GM19351 (cell line): ENCODE measurements at regions not wholly inside any gene's neighbourhood (a gene's known extent, or its start where the extent isn't known, plus 50 kb on each side); places are given as distances from the start of the nearest gene placed in this dataset.

ENCODE experiments used
- ATAC-seq: cut with Tn5 transposase; IDR thresholded peaks from one replicate; pipeline ENCODE4 v1.9.1; 2021; ENCODE audit warnings: mild to moderate bottlenecking, moderate library complexity; ENCODE audit not compliant: unreplicated experiment

DNA sequence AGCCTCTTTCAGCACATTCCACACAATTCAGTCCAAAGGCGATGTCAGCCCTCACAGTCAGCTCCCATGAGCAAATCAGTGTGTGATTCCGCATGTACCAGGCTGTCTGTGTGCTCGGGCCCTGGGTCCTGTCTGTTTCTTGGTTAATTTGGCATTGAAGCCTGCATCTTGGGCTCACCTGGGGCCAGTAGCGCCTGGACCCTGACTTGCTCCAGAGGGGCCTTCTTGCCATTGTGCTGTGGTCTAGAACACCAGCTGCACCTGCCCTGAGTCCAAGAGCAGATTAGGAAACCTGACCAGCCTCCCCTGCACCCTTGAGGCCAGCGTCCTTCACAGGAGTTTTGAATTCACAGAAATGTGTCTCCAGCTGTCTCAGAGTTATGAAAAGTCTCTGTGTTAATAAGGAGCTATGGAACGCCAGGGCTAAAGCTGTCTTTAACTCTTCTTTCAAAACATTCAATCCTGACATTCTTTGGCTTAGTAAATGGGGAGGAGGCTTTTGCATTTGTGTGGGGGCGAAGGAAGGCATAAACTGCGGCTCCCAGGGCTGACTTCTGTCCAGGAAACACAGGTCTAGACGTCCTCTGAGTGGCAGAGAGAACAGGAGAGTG, 102.2 kb downstream of the ARF6 start:
- no peak for ATAC-seq

DNA sequence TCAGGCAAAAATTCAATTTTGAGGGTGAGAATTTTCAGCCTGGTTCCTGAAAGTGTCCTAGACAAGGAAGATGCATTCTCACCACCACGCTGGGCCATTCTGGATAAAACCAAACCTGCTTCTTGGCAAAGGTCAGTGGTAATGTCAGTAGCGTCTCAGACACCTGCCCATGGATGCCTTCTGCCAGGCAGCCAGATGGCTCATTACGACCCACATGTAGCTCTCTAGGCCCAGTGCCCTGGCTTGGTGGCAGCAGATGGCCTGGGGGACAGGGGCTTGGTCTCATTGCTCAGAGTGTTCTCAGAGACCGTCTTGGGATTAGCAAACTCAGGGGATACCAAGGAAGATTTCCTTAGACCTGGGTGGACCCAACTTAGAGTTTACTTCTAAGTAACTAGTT, 105.1 kb downstream of the ARF6 start:
- ATAC-seq, result no peak

DNA sequence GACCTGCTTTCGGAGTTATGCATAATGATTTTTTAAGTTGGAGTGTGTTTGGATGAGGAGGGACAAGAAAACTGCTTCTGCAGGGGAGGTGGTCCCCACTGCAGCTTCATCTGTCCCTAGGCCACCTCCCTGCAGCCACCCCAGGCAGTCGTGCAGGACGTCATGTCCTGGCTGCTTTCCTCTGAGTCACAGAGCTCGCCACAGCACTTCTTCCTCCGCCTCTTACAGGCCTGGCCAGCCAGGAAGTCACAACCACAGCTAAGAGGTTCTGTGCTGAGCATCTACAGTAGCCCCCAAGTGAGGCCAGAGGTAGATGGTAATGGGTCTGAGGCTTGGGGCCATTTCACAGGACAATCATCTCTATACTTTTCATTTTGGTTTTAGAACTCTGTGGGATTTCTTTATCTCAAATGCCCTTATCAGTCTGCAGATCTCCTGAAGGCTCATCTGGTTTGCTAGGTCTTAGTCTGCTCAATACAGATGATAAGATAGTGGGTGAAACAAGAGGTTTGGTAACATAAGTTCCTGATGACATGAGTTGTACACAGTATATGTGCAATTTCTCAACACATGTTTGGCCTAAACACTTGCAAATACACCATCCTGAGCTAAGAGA, 106.4 kb downstream of the ARF6 start:
- ATAC-seq, result peak; percentile 52

DNA sequence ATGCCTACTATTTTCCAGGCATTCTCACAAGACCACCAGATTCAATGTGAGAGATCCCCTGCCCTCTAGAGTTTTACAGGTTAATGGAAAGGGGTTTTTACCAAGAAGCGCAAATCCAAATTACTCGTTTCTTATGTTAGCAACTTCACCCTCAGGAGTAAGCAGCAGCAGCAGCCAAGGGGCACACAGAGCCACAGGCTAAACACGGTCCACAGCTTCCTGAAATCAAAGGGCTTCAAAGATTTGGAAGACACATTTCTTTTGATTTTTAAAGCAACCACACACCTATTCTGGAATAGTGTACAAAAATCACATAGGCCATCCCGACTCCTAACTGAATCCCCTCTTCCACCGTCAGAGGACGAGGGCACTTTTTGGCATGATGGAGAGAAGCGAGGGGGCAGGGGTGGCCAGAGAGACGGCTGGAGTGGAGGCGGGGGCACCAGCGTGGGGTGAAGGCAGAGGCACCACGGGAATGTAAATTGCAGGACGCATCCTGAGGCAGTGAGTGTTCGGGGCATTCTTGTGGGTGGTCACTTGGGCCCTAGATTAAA, 107.0 kb downstream of the ARF6 start:
- no peak for ATAC-seq

DNA sequence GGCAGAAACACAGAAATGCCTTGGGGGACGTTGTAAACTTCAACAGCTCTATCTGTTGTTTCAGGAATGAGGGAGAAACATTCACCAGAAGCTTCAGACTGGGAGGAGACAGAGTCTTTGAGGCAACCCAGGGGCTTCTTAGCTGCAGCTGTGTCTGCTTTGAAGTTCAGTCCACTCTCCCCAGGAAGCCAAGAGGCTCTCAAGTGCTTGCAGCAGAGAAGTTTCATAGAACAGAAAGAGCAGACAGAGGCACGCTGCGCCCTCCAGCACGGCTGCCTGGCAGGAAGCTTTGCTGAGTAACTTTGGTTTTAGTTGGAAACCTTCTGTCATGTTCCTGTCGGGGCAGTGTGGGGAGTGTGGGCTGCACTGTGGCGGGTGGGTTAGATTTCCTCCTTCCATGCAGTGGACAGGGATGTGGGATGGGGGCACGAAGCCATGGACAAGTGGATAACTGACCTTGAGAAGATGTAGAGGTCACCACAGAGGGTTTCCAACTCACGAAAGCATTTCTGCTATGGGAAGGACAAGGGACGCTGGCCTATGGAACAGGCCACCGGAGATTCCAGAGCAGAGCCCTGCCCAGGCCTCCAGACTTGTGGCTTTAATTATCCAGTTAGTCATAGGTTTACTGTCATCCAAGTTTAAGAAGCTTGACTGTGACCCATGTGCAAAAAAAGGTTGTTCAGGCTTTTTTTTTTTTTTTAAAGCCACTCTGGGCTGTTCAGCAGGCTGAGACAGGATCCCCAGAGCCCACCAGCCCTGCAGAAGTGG, 107.7 kb downstream of the ARF6 start:
- no peak for ATAC-seq

DNA sequence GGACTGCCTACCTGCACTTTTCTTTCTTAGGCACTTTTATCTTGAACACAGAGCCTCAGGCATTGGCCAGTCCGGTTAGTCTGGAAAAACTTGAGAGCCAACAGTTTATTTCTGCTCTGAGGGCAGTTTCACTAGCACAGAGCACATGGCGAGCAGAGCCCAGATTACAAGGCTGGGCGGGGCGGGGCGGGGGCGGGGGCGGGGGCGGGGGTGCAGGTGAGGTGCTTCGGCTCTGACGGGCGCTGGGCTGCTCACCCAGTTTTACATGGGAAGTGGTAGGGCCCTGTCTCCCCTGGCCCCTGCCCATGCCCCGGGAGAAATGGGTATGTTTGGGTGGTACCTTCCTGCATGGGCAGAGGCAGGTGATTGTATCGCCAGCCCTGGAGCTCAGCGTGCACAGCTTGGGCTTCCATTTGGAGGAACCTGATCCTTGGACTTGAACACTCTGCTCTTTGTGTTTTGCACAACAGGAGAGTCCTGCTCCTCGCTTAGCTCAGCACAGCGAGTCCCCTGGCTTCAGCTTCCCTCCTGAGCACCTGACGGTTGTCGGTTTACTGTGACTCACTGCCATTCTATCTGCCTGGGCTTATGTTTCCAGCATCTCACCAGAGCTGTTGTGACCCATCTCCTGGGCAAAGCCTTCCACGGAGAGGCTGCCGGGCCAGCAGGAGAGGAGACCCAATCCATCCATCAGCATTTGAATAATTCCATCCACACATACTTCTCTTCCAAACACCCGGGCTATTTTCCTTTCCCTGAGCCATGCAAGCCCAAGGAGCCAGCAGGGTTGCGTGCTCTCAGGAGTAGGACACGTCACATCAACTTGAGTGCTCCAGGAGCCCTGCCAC, 108.5 kb downstream of the ARF6 start:
- peak; percentile 25 for ATAC-seq

DNA sequence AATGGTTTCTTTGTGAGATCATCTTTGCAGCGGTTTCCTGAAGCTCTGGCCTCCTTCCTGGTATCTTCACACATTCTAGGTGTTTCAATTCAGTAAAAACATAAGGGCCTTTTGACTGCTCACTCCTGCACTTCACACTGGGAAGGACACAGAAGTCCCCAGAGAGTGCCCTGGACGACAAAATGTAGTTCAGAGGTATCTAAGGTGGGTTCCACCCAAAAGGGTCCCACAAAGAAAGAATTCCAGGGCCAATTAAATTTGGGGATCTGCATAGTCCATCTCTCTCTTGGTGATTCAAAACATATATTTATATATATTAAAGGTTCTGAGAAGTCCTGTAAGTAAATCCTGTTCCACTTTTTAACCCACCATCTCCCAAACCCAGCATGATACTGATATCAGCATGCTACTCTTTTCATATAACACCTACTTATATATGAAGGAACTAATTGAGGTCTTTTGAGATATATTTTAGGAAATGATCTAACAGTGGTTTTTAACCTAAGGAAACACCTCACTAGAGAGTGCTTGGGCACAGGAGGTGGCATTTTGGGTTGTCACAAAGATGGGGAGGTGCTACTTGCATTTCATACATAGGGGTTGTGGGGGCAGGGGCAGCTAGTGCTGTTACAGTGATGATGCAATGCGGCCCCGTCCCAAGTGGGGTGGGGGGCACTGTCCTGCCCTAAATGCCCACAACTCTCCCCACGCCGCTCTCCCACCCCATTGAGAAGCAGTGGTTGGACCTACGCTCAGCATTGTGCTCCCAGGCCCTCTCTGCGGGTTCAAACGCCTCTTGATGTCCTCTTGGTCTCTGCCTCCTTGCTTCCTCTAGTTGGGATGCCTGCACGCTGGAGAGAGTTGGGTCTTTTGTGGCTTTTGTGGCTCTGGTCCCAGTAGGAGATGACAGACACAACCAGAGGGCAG, 109.4 kb downstream of the ARF6 start:
- ATAC-seq, result peak; percentile 32

DNA sequence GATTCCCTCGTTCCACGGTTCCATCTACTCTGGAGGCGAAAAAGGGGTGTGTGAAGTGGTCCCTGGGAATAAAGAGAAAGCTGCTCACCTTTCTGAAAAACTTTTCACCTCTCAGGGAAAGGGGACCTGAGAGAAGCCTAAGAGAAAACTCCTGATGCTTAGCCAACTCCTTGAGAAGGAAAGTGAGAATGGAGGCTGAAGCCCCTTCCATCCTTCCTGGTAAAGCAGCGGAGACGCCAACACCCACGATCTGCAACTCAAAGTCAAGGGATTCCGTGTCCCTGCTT, 110.0 kb downstream of the ARF6 start:
- ATAC-seq, result no peak

DNA sequence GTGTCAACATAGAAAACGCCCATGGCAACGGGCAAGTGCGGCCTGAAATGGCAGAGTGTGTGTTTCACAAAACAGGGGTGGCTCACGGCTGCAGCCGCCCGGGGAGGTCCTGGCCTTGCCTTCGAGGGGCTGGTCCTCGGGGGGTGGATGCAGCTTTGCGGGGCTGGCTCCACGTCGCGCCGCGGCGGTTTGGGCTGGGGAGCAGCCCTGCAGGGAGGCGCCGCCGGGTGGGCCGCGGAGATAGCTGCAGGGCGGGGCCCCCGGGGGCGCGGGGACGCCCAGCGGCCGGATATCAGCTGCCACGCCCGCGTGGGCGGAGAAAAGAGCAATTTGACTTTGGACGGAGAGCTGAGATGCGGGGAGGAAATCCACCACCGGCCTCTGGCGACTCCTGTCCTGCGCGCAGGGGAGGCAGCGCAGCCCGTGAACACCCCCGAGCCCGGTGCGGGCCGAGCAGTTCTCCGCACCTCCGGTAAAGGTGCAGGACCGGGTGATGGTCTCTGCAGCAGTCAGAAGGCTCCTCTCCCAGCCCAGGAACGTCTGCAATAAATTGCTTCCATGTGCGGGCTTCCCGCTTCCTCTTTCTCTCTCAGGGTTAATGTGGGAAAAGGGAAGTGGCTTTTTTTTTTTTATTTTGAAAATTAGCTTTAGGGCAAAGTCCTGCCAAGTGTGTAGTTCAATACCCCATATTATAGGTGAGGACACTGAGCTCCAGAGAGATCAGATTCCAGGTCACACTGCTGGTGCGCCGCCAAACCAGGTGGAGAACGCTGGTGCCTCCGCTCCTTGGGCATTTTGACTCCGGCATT, 110.5 kb downstream of the ARF6 start:
- peak; percentile 41 for ATAC-seq

DNA sequence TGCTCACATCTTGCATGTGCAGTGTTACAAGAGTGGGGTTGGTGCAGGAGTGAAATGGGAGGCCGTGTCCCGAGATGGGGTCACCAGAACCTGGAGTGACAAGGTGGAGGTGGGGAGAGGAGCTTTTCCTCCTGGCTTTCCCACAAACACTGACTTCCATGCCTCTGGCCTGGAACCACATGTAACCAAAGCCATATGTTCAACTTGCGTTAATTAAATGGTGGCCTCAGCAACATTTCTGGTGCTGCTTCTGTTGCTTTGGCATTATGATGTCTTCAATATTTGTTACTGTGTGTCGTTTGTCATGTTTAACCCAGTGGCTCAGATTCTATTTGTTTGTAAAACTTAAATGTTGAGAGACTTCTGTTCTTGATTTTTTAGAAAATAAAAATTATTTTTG, 110.2 kb downstream of the VCPKMT start:
- ATAC-seq, result no peak

DNA sequence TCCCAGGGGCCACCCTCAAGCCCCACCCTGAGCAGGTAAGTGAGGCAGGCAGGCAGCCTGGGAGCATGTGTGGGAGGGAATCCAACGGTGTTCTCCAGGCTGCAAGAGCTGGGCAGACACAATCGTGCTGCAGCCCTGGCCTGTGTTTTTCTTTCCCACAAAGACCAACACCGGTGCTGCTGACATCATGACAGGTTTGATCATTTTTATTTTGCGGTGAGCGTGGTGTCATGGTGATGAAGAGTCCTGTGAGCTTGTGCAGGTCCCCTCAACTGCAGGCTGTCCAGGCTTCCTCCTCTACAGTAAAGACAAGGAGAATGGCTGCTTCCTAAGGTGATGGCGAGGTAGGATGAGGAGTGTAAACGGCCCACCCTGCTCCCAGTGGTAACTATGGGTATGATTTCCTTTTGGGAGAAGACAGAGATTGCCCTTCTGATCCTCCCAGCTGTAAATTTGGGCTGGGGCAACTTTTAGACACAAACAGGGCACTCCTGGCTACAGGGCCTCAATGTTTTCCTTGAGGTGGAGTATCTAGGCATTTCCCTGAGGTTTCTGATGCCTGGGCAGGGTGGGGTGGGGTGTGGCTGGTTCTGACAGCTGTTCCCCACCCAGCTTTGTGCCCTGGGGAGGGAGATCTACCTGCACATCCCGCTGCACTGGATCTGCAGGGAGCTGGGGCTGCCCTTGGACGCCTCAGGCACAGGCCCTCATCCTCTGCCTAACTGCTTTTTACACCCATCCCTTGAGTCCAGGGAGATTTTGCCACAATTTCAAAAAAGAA, 109.1 kb downstream of the VCPKMT start:
- ATAC-seq, result no peak

DNA sequence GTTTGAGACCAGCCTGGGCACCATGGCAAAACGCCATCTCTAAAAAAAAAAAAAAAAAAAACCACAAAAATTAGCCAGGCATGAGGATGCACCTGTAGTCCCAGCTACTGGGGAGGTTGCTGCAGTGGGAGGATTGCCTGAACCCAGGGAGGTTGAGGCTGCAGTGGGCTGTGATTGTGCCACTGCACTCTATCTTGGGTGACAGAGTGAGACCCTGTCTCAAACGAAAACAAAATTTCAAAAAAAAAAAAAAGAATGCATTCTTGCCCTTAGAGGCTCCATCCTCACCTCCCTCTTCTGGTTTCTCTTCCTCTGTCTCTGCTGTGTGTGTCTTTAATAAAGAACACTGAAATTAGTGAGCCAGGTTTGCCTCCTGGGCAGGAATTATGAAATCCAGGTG, 107.8 kb downstream of the VCPKMT start:
- ATAC-seq, result no peak

DNA sequence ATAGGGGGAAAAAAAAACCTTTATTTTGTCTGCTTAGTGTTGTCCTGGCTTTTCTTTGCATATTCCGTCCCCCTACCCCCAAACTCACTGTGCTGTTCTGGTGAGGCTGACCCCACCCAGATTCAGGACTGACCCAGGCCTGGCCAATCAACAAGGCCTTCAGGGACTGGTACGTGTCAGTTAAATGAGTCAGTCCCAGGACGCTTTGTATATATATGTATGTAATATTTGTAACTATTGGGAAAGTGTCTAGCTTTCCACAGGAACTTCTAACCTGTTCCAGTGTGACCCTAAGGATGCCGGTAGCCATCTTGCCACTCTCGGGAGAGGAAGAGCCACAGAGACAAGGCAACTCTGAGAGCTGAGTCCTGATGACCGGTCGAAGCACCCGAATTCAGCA, 107.4 kb downstream of the VCPKMT start:
- no peak for ATAC-seq

DNA sequence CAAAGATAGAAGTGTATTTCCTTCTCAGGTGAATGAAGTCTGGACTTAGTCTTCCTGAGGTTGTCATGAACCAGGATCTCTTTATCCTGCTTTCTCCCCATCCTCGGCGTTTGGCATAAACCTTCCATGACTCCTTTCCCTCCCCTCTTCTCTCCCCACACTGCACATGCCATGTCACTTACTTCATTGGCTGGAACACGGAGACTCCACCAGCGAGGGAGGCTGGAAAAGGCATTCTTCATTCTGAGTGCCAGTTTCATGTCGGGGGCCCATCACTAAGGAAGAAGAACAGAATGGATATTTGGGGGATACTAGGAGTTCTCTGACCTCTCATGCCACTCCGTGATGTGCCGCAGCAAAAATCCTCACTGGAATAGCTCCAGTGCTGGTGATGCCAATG, 105.6 kb downstream of the VCPKMT start:
- no peak for ATAC-seq

DNA sequence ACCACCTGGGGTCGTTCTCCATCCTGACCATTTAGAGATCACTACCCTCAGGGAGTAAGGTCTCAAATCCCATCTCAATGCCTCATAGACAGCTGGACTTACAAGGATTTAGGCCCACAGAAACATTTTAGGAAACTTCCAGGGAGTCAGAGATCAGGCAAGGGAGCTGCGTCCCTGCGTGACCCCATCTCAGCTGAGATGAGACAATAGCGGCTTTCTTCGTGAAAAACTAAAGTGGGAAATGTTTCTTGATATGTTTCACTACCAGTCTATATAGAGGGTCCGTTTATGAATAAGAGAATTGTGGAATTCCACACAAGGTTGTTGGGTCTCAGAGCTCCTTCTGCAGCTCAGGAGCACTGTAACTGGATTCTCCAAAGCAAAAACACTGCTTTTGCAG, 105.1 kb downstream of the VCPKMT start:
- no peak for ATAC-seq

DNA sequence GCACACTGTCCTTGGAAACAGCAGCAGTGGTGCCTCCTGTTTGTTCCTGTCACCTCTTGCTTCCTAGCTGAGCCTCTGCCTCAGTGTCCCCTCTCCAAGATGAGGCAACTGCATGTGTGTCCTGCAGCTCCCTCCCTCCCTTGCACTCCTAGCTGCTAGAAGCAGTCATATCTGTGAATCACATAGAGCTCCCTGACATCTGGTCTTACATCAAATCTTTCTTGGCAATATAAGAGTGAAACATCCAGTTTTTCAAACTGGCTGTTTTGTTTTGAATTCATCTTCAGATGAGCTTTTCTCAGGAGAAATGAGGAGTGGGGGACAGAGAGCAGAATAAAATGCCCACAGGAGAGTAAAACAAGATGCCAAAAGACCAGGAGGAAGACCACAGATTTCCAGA, 103.7 kb downstream of the VCPKMT start:
- no peak for ATAC-seq

DNA sequence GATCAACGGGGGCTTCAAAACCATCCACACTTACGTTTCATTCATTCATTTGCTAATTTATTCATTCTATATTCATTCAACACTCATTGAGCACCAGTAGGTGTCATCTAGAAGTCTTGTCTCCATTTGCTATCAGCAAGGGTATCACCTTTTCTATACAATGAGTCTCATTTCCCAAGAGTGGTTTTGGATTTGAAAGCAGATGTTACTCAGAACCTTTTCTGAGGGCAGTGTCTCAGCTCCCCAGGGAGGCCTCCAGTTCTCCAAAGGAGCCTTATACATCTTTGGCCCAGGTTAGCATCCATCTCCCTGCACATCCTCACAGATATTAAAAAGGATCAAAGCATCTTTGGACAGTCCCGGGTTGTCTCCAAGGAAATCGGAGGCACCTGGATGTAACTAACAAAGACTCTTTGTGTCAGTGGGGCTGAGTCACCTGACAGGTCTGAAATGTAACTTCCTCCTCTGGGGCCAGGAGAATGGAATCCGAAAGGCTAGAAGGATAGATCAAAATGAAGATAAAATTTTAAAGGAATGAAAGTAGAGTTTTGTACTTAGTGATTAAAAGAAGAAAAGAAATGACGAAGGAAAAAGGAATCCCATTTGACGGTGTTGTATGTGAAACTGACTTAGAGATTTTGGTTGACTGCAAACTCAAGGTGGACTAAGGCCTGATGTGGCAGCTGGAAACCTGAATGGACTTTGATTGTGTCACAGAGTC, 103.0 kb downstream of the VCPKMT start:
- ATAC-seq, result no peak

DNA sequence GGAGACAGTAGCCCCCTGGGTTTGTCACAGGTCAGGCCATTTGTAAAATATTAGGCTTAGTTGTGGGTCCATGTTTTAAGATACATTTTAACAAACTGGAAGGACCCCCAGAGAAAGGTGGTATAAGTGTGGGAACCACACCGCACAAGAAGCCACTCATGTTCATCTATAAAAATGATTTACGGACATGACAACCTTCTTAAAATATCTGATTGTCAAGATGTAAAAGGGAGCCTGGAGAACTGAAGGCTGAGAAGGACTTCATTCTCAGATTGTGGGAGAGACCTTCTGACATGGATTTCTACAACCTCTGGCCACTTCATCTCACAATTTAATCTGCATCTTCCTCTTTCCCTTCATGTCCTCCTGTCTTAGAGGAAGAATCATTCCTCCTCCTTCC, 102.4 kb downstream of the VCPKMT start:
- ATAC-seq, result no peak
